CD1c-positive myeloid dendritic cell (primary cell): ENCODE measurements at regions not wholly inside any gene's neighbourhood (a gene's known extent, or its start where the extent isn't known, plus 50 kb on each side); places are given as distances from the start of the nearest gene placed in this dataset.
"Not testable (repeated sequence)": the region's sequence is repeated elsewhere in the genome, so short reads cannot be mapped to it uniquely, and the experiment has no call there.

ENCODE experiments used
- DNase-seq: peaks from one replicate; pipeline ENCODE4 v3.0.0-alpha.2; 2016; ENCODE audit errors: extremely low spot score

GRCh38 chr1:232416026-232416568, 213.8 kb downstream of the SIPA1L2 start:
- DNase-seq = no peak

- not testable (repeated sequence) for DNase-seq
Observed at GRCh38 chr1:232415481-232415880, 214.5 kb downstream of the SIPA1L2 start.

- DNase-seq = no peak
Observed at GRCh38 chr1:232414100-232414499, 215.8 kb downstream of the SIPA1L2 start.

GRCh38 chr1:232413674-232414073, 216.3 kb downstream of the SIPA1L2 start:
- no peak for DNase-seq

- no peak for DNase-seq
Observed at GRCh38 chr1:232409584-232409983, 220.3 kb downstream of the SIPA1L2 start.

GRCh38 chr1:232407120-232407519, 222.8 kb downstream of the SIPA1L2 start:
- DNase-seq = no peak

- no peak for DNase-seq
Observed at GRCh38 chr1:232405781-232406180, 224.2 kb downstream of the SIPA1L2 start.

- no peak for DNase-seq
Observed at GRCh38 chr1:232404981-232405731, 224.8 kb downstream of the SIPA1L2 start.

- DNase-seq = no peak
Observed at GRCh38 chr1:232404227-232404626, 225.7 kb downstream of the SIPA1L2 start.

- DNase-seq = no peak
Observed at GRCh38 chr1:232403017-232403714, 226.8 kb downstream of the SIPA1L2 start.

GRCh38 chr1:232398823-232399222, 231.1 kb downstream of the SIPA1L2 start:
- no peak for DNase-seq

GRCh38 chr1:232393444-232394146, 236.3 kb downstream of the SIPA1L2 start:
- DNase-seq = no peak

GRCh38 chr1:232393010-232393409, 236.9 kb downstream of the SIPA1L2 start:
- DNase-seq = no peak

- no peak for DNase-seq
Observed at GRCh38 chr1:232390590-232390989, 239.3 kb downstream of the SIPA1L2 start.

- DNase-seq = no peak
Observed at GRCh38 chr1:232389744-232390143, 240.2 kb downstream of the SIPA1L2 start.

- DNase-seq = no peak
Observed at GRCh38 chr1:232388363-232388762, 241.6 kb downstream of the SIPA1L2 start.

- DNase-seq = no peak
Observed at GRCh38 chr1:232386721-232387510, 243.0 kb downstream of the SIPA1L2 start.

GRCh38 chr1:232386294-232386693, 243.6 kb downstream of the SIPA1L2 start:
- DNase-seq = no peak

GRCh38 chr1:232385221-232385620, 244.7 kb downstream of the SIPA1L2 start:
- no peak for DNase-seq

- DNase-seq = no peak
Observed at GRCh38 chr1:232384171-232384883, 245.6 kb downstream of the SIPA1L2 start.
